WTC11 (cell line): ENCODE measurements at regions not wholly inside any gene's neighbourhood (a gene's known extent, or its start where the extent isn't known, plus 50 kb on each side); places are given as distances from the start of the nearest gene placed in this dataset.

Source experiments
- ATAC-seq: fragments of 200-7000 bp; cut with Tn5 transposase; 2 replicates; pipeline ENCODE4 v1.10.0; 2021; ENCODE audit warnings: mild to moderate bottlenecking, moderate library complexity
- CTCF ChIA-PET: fragments of 300-600 bp; sonication (Branson Sonifier 250); formaldehyde crosslinking; loops from one replicate; lab custom pipeline; 2021; ENCODE audit warnings: antibody characterized with exemption; lab: Charles Lee
- POLR2A ChIA-PET: fragments of 350-600 bp; sonication (Branson Sonifier 250); formaldehyde crosslinking; loops from one replicate; lab custom pipeline; 2021; ENCODE audit warnings: antibody characterized with exemption; lab: Charles Lee
- DNase-seq: peaks from one replicate; pipeline ENCODE4 v3.0.0; 2021; ENCODE audit warnings: low spot score
- H3K27ac Mint-ChIP-seq: 2 replicates; pipeline ENCODE4 v1.8.0; 2021; ENCODE audit warnings: mixed read lengths
- H3K27me3 Mint-ChIP-seq: 2 replicates; pipeline ENCODE4 v1.8.0; 2021; ENCODE audit warnings: low read depth, mild to moderate bottlenecking, moderate library complexity, mixed read lengths
- H3K36me3 Mint-ChIP-seq: 2 replicates; pipeline ENCODE4 v1.8.0; 2021; ENCODE audit warnings: mixed read lengths
- H3K4me1 Mint-ChIP-seq: 2 replicates; pipeline ENCODE4 v1.8.0; 2022; ENCODE audit warnings: mixed read lengths
- H3K4me3 Mint-ChIP-seq: 2 replicates; pipeline ENCODE4 v1.8.0; 2021; ENCODE audit warnings: mild to moderate bottlenecking, moderate library complexity, mixed read lengths
- H3K9me3 Mint-ChIP-seq: 2 replicates; pipeline ENCODE4 v1.8.0; 2021; ENCODE audit warnings: mixed read lengths
- AFF4 ChIP-seq: sonication (generic); formaldehyde crosslinking; IDR thresholded peaks from 2 replicates; pipeline ENCODE4 v1.8.1; 2023; ENCODE audit warnings: mild to moderate bottlenecking, missing genetic modification reagents, borderline replicate concordance
- ATF1 ChIP-seq: sonication (generic); formaldehyde crosslinking; IDR thresholded peaks from 2 replicates; pipeline ENCODE4 v1.8.1; 2023; ENCODE audit warnings: mild to moderate bottlenecking, moderate library complexity, missing genetic modification reagents
- ATF2 ChIP-seq: sonication (generic); formaldehyde crosslinking; IDR thresholded peaks from 2 replicates; pipeline ENCODE4 v1.8.1; 2022; ENCODE audit warnings: low read depth, missing genetic modification reagents, borderline replicate concordance
- ATF3 ChIP-seq: sonication (generic); formaldehyde crosslinking; conservative IDR thresholded peaks from 2 replicates; pipeline ENCODE4 v1.8.1; 2022; ENCODE audit warnings: mild to moderate bottlenecking, missing genetic modification reagents
- FOXJ3 ChIP-seq: sonication (generic); formaldehyde crosslinking; IDR thresholded peaks from 2 replicates; pipeline ENCODE4 v1.9.0; 2021; ENCODE audit warnings: missing genetic modification reagents, mild to moderate bottlenecking, borderline replicate concordance
- FOXP4 ChIP-seq: sonication (generic); formaldehyde crosslinking; IDR thresholded peaks from 2 replicates; pipeline ENCODE4 v1.8.0; 2022; ENCODE audit warnings: mild to moderate bottlenecking, missing genetic modification reagents
- GRHL2 ChIP-seq: fragments of 250-450 bp; sonication (Bioruptor Pico); IDR thresholded peaks from 2 replicates; pipeline ENCODE4 v1.8.0; 2022; ENCODE audit warnings: mild to moderate bottlenecking, moderate library complexity; ENCODE audit not compliant: insufficient replicate concordance, severe bottlenecking
- HMGA2 ChIP-seq: fragments of 250-450 bp; sonication (Bioruptor Pico); IDR thresholded peaks from 2 replicates; pipeline ENCODE4 v1.4.0; 2021; ENCODE audit warnings: mild to moderate bottlenecking, moderate library complexity
- MLX ChIP-seq: sonication (generic); formaldehyde crosslinking; IDR thresholded peaks from 2 replicates; pipeline ENCODE4 v1.8.1; 2023; ENCODE audit warnings: mild to moderate bottlenecking, missing genetic modification reagents, moderate library complexity
- MYBL2 ChIP-seq: sonication (generic); formaldehyde crosslinking; IDR thresholded peaks from 2 replicates; pipeline ENCODE4 v1.8.1; 2023; ENCODE audit warnings: mild to moderate bottlenecking, moderate library complexity, missing genetic modification reagents
- NR3C1 ChIP-seq: sonication (generic); formaldehyde crosslinking; conservative IDR thresholded peaks from 2 replicates; pipeline ENCODE4 v1.8.1; 2023; ENCODE audit warnings: low read depth, mild to moderate bottlenecking, missing genetic modification reagents
- SP1 ChIP-seq: sonication (generic); formaldehyde crosslinking; conservative IDR thresholded peaks from 2 replicates; pipeline ENCODE4 v1.8.1; 2022; ENCODE audit warnings: missing genetic modification reagents
- TEAD4 ChIP-seq: sonication (generic); formaldehyde crosslinking; IDR thresholded peaks from 2 replicates; pipeline ENCODE4 v1.8.0; 2022; ENCODE audit warnings: mild to moderate bottlenecking, missing genetic modification reagents
- ZMAT4 ChIP-seq: fragments of 250-450 bp; sonication (Bioruptor Pico); IDR thresholded peaks from 2 replicates; pipeline ENCODE4 v1.9.0; 2021; ENCODE audit warnings: mild to moderate bottlenecking
- ZNF263 ChIP-seq: sonication (generic); formaldehyde crosslinking; IDR thresholded peaks from 2 replicates; pipeline ENCODE4 v1.8.1; 2022; ENCODE audit warnings: low read depth, mild to moderate bottlenecking, moderate library complexity, missing genetic modification reagents
- ZNF512 ChIP-seq: sonication (generic); formaldehyde crosslinking; IDR thresholded peaks from 2 replicates; pipeline ENCODE4 v1.8.1; 2022; ENCODE audit warnings: missing genetic modification reagents, borderline replicate concordance

- H3K9me3 Mint-ChIP-seq = peaks cover 14% of the 10 kb centered on the region
- ATAC-seq = no peak; the same call in 1 of the 2 replicates
These were observed 301.0 kb downstream of the RWDD3 start for GRCh38 chr1:95534985-95535384.

GRCh38 chr1:95535614-95536013, 301.6 kb downstream of the RWDD3 start:
- H3K27me3 Mint-ChIP-seq = no peaks in the 10 kb centered on the region
- TF ChIP-seq FOXP4 (CRISPR knock-in tag) = no peak
- TF ChIP-seq ATF3 (CRISPR knock-in tag) = no peak
- TF ChIP-seq ZNF512 (CRISPR knock-in tag) = no peak
- no peak for TF ChIP-seq TEAD4 (CRISPR knock-in tag)
- TF ChIP-seq FOXJ3 (CRISPR knock-in tag) = no peak
- no peak for TF ChIP-seq AFF4
- TF ChIP-seq ZNF263 (CRISPR knock-in tag) = no peak
- TF ChIP-seq ATF1 (CRISPR knock-in tag) = no peak
- no peak for TF ChIP-seq SP1 (CRISPR knock-in tag)
- no peak for TF ChIP-seq ZMAT4 (CRISPR knock-in tag)
- no peak for TF ChIP-seq NR3C1 (CRISPR knock-in tag)
- TF ChIP-seq MYBL2 (CRISPR knock-in tag) = no peak
- no peak for TF ChIP-seq HMGA2 (CRISPR knock-in tag)
- no peak for TF ChIP-seq MLX (CRISPR knock-in tag)
- TF ChIP-seq, all 79 proteins: peak for 0
- H3K9me3 Mint-ChIP-seq = peaks cover 18% of the 10 kb centered on the region
- H3K4me1 Mint-ChIP-seq = 0 out of 2 replicates have a peak, but pooled peaks cover 2% of the 10 kb centered on the region
- no peak overlapping the region for H3K4me3 Mint-ChIP-seq
- H3K36me3 Mint-ChIP-seq = peaks cover 4% of the 10 kb centered on the region; the same call in 1 of the 2 replicates
- ChIA-PET CTCF (no interaction called here), POLR2A (no interaction called here)
- ATAC-seq (no peak), DNase-seq (no peak)
- H3K27ac Mint-ChIP-seq = no peak overlapping the region

More at GRCh38 chr1:95534985-95535384, 301.0 kb downstream of the RWDD3 start:
- H3K4me3 Mint-ChIP-seq = no peak overlapping the region
- DNase-seq = no peak
- TF ChIP-seq ATF2 (CRISPR knock-in tag) (no peak), GRHL2 (CRISPR knock-in tag) (no peak)
- TF ChIP-seq, all 79 proteins: peak for 0
- peaks cover 4% of the 10 kb centered on the region; the same call in 1 of the 2 replicates for H3K36me3 Mint-ChIP-seq
- no peak overlapping the region for H3K27ac Mint-ChIP-seq
- 0 out of 2 replicates have a peak, but pooled peaks cover 2% of the 10 kb centered on the region for H3K4me1 Mint-ChIP-seq
- CTCF ChIA-PET = no interaction called here
- POLR2A ChIA-PET = no interaction called here
- no peaks in the 10 kb centered on the region for H3K27me3 Mint-ChIP-seq
